Stimulated activated CD8-positive, alpha-beta memory T cell treated with anti-CD3 and anti-CD28 coated beads, Interleukin-12 subunit alpha, Interleukin-12 subunit beta, amount 100 ng/mL, for 24 hours (primary cell): ENCODE measurements at regions not wholly inside any gene's neighbourhood (a gene's known extent, or its start where the extent isn't known, plus 50 kb on each side); places are given as distances from the start of the nearest gene placed in this dataset.

ENCODE experiments used
- DNase-seq: peaks from one replicate; pipeline ENCODE4 v3.0.0-alpha.2; 2020; ENCODE audit errors: extremely low read depth

GRCh38 chr4:14695095-14695845, 307.0 kb upstream of the CPEB2 start:
- DNase-seq: no peak

- no peak for DNase-seq
These were observed 302.2 kb upstream of the CPEB2 start for GRCh38 chr4:14700083-14700482.

- DNase-seq: no peak
These were observed 301.7 kb upstream of the CPEB2 start for GRCh38 chr4:14700544-14700943.

- DNase-seq: no peak
These were observed 300.9 kb upstream of the CPEB2 start for GRCh38 chr4:14701389-14701788.

- no peak for DNase-seq
These were observed 300.4 kb upstream of the CPEB2 start for GRCh38 chr4:14701896-14702295.

GRCh38 chr4:14708574-14708973, 293.7 kb upstream of the CPEB2 start:
- no peak for DNase-seq

GRCh38 chr4:14711259-14711658, 291.0 kb upstream of the CPEB2 start:
- no peak for DNase-seq

- no peak for DNase-seq
These were observed 285.6 kb upstream of the CPEB2 start for GRCh38 chr4:14716691-14717090.

GRCh38 chr4:14719053-14719452, 283.2 kb upstream of the CPEB2 start:
- DNase-seq: no peak

- no peak for DNase-seq
These were observed 275.8 kb upstream of the CPEB2 start for GRCh38 chr4:14726441-14726840.

- no peak for DNase-seq
These were observed 275.4 kb upstream of the CPEB2 start for GRCh38 chr4:14726877-14727361.

- no peak for DNase-seq
These were observed 272.8 kb upstream of the CPEB2 start for GRCh38 chr4:14729282-14730000.

- DNase-seq: no peak
These were observed 260.2 kb upstream of the CPEB2 start for GRCh38 chr4:14742054-14742453.

- no peak for DNase-seq
These were observed 259.1 kb upstream of the CPEB2 start for GRCh38 chr4:14743172-14743571.

- DNase-seq: no peak
These were observed 258.7 kb upstream of the CPEB2 start for GRCh38 chr4:14743601-14744000.

- no peak for DNase-seq
These were observed 257.9 kb upstream of the CPEB2 start for GRCh38 chr4:14744346-14744745.

GRCh38 chr4:14749910-14750309, 252.4 kb upstream of the CPEB2 start:
- no peak for DNase-seq

- DNase-seq: no peak
These were observed 249.8 kb upstream of the CPEB2 start for GRCh38 chr4:14752341-14753046.

GRCh38 chr4:14767142-14767541, 235.1 kb upstream of the CPEB2 start:
- DNase-seq: no peak

- DNase-seq: no peak
These were observed 233.8 kb upstream of the CPEB2 start for GRCh38 chr4:14768449-14768848.

GRCh38 chr4:14769993-14770392, 232.3 kb upstream of the CPEB2 start:
- no peak for DNase-seq

GRCh38 chr4:14771094-14771493, 231.2 kb upstream of the CPEB2 start:
- DNase-seq: no peak
